AG04449 (cell line): ENCODE measurements at regions not wholly inside any gene's neighbourhood (a gene's known extent, or its start where the extent isn't known, plus 50 kb on each side); places are given as distances from the start of the nearest gene placed in this dataset.

Experiments
- CTCF ChIA-PET: fragments of 350-600 bp; formaldehyde crosslinking; extraction: SDS; loops from one replicate; lab custom pipeline; 2021; ENCODE audit warnings: antibody characterized with exemption; lab: Yijun Ruan, JAX
- POLR2A ChIA-PET: fragments of 400-600, 350-600 bp; formaldehyde crosslinking; extraction: SDS; loops from one replicate; lab custom pipeline; 2020; ENCODE audit warnings: antibody characterized with exemption, inconsistent platforms; lab: Yijun Ruan, JAX
- DNase-seq: peaks from one replicate; pipeline ENCODE4 v3.0.0-alpha.2; 2010; ENCODE audit warnings: low read depth, low spot score
- H3K4me3 ChIP-seq: 2 replicates; pipeline ENCODE4 v1.5.1; 2011; ENCODE audit warnings: low read depth, mild to moderate bottlenecking, control low read depth, low read length
- CTCF ChIP-seq: IDR thresholded peaks from one replicate; pipeline ENCODE4 v1.5.1; 2011; ENCODE audit warnings: mild to moderate bottlenecking, moderate library complexity, low read length, control low read depth, inconsistent platforms; ENCODE audit not compliant: insufficient read depth; ENCODE audit errors: missing control alignments

DNA sequence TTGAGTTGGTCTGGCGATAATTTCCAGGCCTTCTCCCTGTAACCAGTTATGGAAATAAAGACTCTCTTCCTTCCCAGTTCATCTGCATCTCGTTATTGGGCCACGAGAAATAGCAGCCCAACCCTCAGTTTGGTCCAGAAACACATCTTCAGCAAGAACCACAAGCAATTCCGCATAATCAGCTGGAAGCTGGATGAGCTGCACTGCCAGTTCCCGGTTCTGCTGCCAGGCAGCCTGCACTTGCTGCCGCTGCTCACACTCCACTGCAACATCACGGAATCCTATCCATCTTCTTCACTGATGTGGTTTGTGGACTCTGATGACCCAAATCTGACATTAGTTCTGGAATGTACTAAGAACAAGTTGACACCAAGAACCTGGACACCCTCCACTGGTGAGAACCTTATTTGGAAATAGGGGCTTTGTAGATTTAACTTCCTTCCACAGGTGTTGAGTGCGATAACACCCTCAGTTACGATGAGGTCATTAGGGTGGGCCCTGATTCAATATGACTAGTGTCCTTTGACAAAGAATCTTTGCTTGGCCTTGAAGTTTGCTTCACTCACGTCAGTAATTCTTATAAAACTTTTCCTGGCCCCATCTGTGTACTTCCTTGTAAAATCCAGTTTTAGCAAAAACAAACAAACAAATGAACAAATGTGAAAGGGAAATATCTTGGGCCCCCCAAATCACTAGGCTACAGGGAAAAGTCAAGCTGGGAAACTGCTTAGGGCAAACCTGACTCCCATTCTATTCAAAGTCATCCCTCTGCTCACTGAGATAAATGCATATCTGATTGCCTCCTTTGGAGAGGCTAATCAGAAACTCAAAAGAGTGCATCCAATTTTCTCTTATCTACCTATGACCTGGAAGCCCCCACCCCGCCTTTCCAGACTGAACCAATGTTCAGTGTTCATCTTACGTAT, 221.9 kb upstream of the PROK2 start:
- no peak for TF ChIP-seq CTCF
- ChIA-PET POLR2A (no interaction called here), CTCF (interaction anchor here (0.6 to 1.7 kb wide), 2 partner anchors 19 to 815 kb away, joined by 3 to 6 read pairs; no protein-coding TSS in a partner anchor)
- no peak for DNase-seq
- no peak overlapping the region for H3K4me3 ChIP-seq

GRCh38 chr3:72004749-72005292, 219.9 kb upstream of the PROK2 start:
- H3K4me3 ChIP-seq, result no peak overlapping the region
- TF ChIP-seq CTCF, result no peak
- no peak for DNase-seq
- ChIA-PET POLR2A (no interaction called here), CTCF (interaction anchor here (1.1 to 1.7 kb wide), 2 partner anchors 16 to 261 kb away, joined by 3 to 6 read pairs; no protein-coding TSS in a partner anchor)

DNA sequence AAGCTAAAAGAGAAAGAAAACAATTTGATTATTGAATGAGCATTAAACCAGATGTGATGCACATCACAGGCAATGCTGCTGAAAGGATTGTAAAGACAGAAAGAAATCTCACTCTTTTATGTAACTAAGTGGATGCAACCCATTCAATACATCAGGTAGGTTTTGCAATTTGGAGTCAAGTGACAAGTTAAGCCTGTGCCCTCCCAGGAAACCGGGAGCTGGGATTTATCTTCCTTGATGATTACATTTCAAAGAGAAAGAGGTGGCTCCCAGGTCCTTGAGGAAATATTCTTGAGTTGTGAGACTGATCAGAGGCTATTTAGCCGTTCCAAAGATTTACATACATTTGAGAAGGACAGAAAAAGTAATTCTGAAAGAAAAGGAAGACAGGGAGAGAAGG, 219.0 kb upstream of the PROK2 start:
- no peak for DNase-seq
- no peak overlapping the region for H3K4me3 ChIP-seq
- ChIA-PET CTCF (no interaction called here), POLR2A (no interaction called here)
- TF ChIP-seq CTCF, result no peak

- ChIA-PET CTCF (interaction anchor here (0.6 to 1.8 kb wide), 4 partner anchors 15 to 1911 kb away, joined by 3 to 6 read pairs (median 4); no protein-coding TSS in a partner anchor), POLR2A (no interaction called here)
- no peak overlapping the region for H3K4me3 ChIP-seq
These were observed 216.8 kb upstream of the PROK2 start for GRCh38 chr3:72001758-72002157.

DNA sequence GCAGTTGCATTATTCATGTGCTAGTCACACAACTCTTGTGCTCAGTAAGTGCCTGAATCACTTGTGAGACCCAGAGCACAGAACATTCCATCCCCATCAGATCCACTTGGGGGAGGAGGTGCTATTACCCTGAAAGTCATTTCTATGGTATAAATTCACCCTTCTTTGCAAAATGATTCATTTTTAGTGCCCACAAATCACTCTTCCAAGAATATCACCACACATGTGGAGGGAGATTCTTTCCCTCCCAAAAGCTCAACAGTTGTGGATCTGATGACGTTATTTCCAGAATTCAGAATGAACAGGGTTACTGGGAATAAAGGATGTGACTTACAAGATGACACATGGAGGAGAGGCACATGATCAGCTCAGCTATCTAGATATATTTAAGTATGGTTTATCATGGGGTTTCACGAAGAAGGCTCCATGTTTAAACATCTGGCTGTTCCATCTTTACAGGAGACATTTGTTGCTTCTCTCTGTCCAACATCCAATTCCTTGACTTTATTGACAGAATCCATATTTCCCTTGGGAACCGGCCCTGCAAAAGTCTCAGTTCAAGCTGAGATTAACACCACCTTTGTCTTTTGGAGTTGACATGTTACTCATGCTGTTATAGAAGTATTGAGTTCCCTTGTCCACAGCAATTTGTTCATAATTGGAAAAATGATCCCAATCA, 214.2 kb upstream of the PROK2 start:
- ChIA-PET POLR2A (interaction anchor here (0.9 to 1.2 kb wide), 3 partner anchors 9 to 156 kb away, joined by 3 to 5 read pairs (median 3); no protein-coding TSS in a partner anchor), CTCF (interaction anchor here (1.0 to 1.7 kb wide), 3 partner anchors 9 to 157 kb away, joined by 3 to 8 read pairs (median 3); no protein-coding TSS in a partner anchor)
- peak; percentile 98 for DNase-seq
- TF ChIP-seq CTCF, result no peak
- H3K4me3 ChIP-seq, result no peak overlapping the region

More at GRCh38 chr3:72001758-72002157, 216.8 kb upstream of the PROK2 start:
- no peak for DNase-seq
- no peak for TF ChIP-seq CTCF
